Kidney (tissue), 13 donors: ENCODE measurements at regions not wholly inside any gene's neighbourhood (a gene's known extent, or its start where the extent isn't known, plus 50 kb on each side); places are given as distances from the start of the nearest gene placed in this dataset.
"Not testable (repeated sequence)": the region's sequence is repeated elsewhere in the genome, so short reads cannot be mapped to it uniquely, and the experiment has no call there.

Experiments
- DNase-seq, 5 donors: peaks; one replicate each; pipeline ENCODE4 v3.0.0-alpha.2; 2013 to 2020
- FAIRE-seq: peaks from 2 replicates; lab custom pipeline; 2012; peaks lifted over from hg19 to GRCh38; lab: Jason Lieb, UNC
- H3K27ac ChIP-seq, 2 donors: one replicate each; pipeline ENCODE4 v1.7.0; 2013; ENCODE audit warnings: low read depth in 2 of 2, low read length in 2 of 2, inconsistent platforms in 1 of 2
- H3K27me3 ChIP-seq: one replicate; pipeline ENCODE4 v1.7.1; 2013; ENCODE audit warnings: low read length, inconsistent platforms; ENCODE audit not compliant: control insufficient read depth, insufficient read depth
- H3K36me3 ChIP-seq, 3 donors: one replicate each; pipeline versions ENCODE4 v1.7.0 to v1.7.1; 2013; ENCODE audit warnings: low read length in 3 of 3, control low read depth in 1 of 3, inconsistent platforms in 1 of 3; ENCODE audit not compliant: insufficient read depth in 3 of 3, control insufficient read depth in 2 of 3
- H3K4me1 ChIP-seq, 3 donors: one replicate each; pipeline versions ENCODE4 v1.7.0 to v1.7.1; 2013; ENCODE audit warnings: low read length in 3 of 3, inconsistent platforms in 1 of 3, low read depth in 1 of 3; ENCODE audit not compliant: control insufficient read depth in 2 of 3, insufficient read depth in 2 of 3
- H3K4me3 ChIP-seq, 3 donors: one replicate each; pipeline versions ENCODE4 v1.7.0 to v1.8.1; 2013; ENCODE audit warnings: low read length in 3 of 3, control low read depth in 1 of 3, inconsistent platforms in 1 of 3
- H3K9ac ChIP-seq, 3 donors: one replicate each; pipeline versions ENCODE4 v1.7.0 to v1.7.1; 2013; ENCODE audit warnings: low read length in 3 of 3, control low read depth in 1 of 3, inconsistent platforms in 1 of 3
- H3K9me3 ChIP-seq, 3 donors: one replicate each; pipeline versions ENCODE4 v1.7.0 to v1.7.1; 2013; ENCODE audit warnings: low read length in 3 of 3, control low read depth in 1 of 3, inconsistent platforms in 1 of 3; ENCODE audit not compliant: control insufficient read depth in 2 of 3, insufficient read depth in 1 of 3
- intact Hi-C: fragments of 100-400 bp; cut with DNase I; formaldehyde crosslinking; loops from one replicate; pipeline ENCODE4 v1.11.1; 2022
- TF ChIP-seq, protein P1 (sequence below): IDR thresholded peaks from 3 replicates; pipeline ENCODE4 v1.5.1; 2012; ENCODE audit warnings: mild to moderate bottlenecking, moderate library complexity, borderline replicate concordance; ENCODE audit not compliant: insufficient read depth; ENCODE audit errors: extremely low read depth
- donor health status: control.
- donor health status: control.
- donor health status: control.
- donor health status: control.
- donor health status: control.
- donor health status: DM: yes; HTN: yes; CAD: no.
- donor health status: Normal renal cell carcinoma (clear cell type).

DNA sequence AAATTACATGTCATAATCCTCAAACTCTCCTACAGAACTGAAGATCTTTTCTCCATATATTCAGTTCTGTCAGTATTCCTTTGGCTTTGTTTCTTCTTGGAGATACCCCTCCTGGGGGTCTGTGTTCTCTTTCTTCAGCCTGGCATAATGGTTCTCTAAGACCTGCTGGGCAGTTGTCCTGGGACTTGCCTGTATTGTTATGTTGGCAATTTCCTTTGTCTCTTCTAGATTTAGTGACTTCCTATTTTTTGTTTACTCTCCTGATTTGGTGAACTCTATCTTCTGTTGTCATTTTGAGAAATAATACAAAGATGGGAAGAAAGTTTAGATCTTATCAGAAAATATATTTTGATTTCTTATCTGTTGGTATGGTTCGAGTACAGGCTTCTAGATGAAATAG is 127.8 kb downstream of the GOSR1 start:
- TF ChIP-seq, protein P1, sequence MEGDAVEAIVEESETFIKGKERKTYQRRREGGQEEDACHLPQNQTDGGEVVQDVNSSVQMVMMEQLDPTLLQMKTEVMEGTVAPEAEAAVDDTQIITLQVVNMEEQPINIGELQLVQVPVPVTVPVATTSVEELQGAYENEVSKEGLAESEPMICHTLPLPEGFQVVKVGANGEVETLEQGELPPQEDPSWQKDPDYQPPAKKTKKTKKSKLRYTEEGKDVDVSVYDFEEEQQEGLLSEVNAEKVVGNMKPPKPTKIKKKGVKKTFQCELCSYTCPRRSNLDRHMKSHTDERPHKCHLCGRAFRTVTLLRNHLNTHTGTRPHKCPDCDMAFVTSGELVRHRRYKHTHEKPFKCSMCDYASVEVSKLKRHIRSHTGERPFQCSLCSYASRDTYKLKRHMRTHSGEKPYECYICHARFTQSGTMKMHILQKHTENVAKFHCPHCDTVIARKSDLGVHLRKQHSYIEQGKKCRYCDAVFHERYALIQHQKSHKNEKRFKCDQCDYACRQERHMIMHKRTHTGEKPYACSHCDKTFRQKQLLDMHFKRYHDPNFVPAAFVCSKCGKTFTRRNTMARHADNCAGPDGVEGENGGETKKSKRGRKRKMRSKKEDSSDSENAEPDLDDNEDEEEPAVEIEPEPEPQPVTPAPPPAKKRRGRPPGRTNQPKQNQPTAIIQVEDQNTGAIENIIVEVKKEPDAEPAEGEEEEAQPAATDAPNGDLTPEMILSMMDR = no peak
- Histone ChIP-seq H3K36me3 (no peaks in the 10 kb centered on the region), H3K27me3 (no peaks in the 10 kb centered on the region), H3K9ac (no peak overlapping the region), H3K27ac (no peak overlapping the region), H3K4me1 (no peaks in the 10 kb centered on the region), H3K4me3 (no peak overlapping the region), H3K9me3 (no peaks in the 10 kb centered on the region)
- DNase-seq (no peak), FAIRE-seq (no peak)
- intact Hi-C loops = no loop called here

DNA sequence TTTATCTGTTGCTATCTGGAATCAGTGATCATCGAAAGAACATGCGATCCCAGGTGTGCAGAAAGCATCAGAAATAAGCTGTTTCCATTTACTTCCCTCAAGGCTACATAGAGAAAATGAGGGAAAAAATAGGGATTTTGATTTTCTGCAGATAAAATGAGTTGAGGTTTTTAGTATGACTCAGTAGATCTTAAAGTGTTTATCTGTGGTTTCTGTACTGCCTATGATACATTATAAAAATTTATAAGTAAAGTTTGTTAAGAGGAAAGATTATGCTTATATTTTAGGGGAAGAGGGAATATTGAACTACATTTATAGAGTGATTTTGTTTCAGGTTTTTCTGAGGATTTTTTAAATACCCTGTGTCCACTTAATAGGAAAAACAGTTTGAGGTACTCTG is 125.2 kb downstream of the GOSR1 start:
- H3K9ac ChIP-seq, DNase-seq, H3K27ac ChIP-seq, H3K36me3 ChIP-seq, intact Hi-C loops, H3K27me3 ChIP-seq, H3K9me3 ChIP-seq, H3K4me1 ChIP-seq: not testable (repeated sequence)
- H3K4me3 ChIP-seq = peak overlapping the region in 1 of 3 donors; percentile 26
- peak; percentile 27 for FAIRE-seq

DNA sequence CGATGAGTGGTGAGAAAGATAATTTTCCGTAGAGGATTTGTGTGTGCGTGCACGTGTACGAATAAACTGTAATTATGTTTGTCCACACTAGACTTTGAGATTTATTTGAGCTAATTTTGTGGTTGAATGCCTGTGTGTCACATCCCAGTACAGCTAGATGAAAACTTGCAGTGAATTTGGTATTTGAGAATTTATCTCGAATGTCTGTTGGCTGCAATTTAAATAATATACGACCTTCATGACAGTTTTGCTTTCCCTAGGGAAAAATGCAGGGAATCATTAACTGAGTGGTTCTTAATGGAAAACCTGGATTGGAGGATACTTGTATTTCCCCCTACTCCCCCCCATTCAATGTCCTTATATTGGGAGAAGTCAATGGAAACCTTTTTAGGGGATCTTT is 124.8 kb downstream of the GOSR1 start:
- H3K9ac ChIP-seq = peak overlapping the region in 1 of 3 donors; percentile 57
- H3K27ac ChIP-seq, intact Hi-C loops, H3K27me3 ChIP-seq, H3K4me1 ChIP-seq, H3K36me3 ChIP-seq, H3K9me3 ChIP-seq, FAIRE-seq: not testable (repeated sequence)
- H3K4me3 ChIP-seq = peak overlapping the region; percentile 26 to 58 (median 58)
- DNase-seq = peak in 2 of 5 donors; percentile 75 to 77

DNA sequence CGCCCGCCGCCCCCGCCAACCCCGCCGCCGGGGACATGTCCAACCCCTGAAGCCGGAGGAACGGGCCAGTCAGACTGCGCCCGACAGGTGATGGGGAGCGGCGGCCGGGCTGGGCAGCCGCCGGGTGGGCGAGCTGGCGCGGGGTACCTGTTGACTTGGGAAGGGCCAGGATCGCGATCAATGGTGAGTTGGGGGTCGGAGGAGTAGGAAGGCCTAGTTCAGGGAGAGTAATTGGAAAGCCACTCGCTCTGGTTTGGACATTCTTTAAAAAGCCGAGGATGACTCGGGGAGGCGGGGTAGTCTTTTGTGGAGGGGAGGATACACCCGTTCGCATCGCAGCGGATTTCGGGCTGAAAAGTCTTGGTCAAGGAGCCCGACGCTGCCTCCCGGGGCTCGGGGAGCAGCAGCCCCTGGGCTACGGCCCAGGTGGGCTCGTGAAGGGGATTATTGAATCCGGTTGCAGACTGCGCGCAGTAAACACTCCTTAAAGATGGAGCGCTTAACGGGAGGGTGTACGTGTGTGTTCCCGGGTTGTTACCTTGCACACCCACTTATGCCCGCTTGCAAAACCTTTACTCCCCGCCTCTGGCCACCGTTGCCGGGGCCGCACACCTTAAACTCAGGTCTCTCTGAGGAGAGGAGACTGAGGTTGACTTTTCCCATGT is 123.8 kb downstream of the GOSR1 start:
- intact Hi-C loops = no loop called here
- Histone ChIP-seq H3K4me1 (no peaks in the 10 kb centered on the region), H3K9ac (peak overlapping the region; percentile 72 to 87 (median 77)), H3K27ac (peak overlapping the region; percentile 95 to 96), H3K4me3 (peak overlapping the region; percentile 79 to 85 (median 84)), H3K36me3 (no peaks in the 10 kb centered on the region), H3K27me3 (no peaks in the 10 kb centered on the region), H3K9me3 (no peaks in the 10 kb centered on the region)
- FAIRE-seq (no peak), DNase-seq (peak in 3 of 5 donors; percentile 32 to 66 (median 60))
- TF ChIP-seq, protein P1 = no peak
